ENCODE measurements at regions not wholly inside any gene's neighbourhood (a gene's known extent, or its start where the extent isn't known, plus 50 kb on each side); places are given as distances from the start of the nearest gene placed in this dataset.
"Not testable (repeated sequence)": the region's sequence is repeated elsewhere in the genome, so short reads cannot be mapped to it uniquely, and the experiment has no call there.

DNA sequence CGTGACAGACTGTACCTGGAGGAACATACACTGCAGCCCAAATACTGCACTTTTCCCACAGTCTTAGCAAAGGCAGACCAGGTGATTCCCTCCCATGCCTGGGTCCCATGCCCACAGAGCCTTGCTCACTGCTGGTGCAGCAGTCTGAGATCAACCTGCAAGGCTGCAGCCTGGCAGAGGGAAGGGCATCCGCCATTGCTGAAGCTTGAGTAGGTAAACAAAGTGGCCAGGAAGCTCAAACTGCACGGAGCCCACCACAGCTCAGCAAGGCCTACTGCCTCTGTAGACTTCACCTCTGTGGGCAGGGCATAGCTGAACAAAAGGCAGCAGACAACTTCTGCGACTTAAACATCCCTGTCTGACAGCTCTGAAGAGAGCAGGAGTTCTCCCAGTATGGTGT is 597.8 kb upstream of the MBL2 start:
- no peak overlapping the region for H3K27ac Mint-ChIP-seq
- H3K4me1 Mint-ChIP-seq (ENCODE audit: low read depth), result no peaks in the 10 kb centered on the region
- peaks cover 44% of the 10 kb centered on the region for H3K9me3 Mint-ChIP-seq
- no peak for DNase-seq
- H3K36me3 Mint-ChIP-seq (ENCODE audit: low read depth), result no peaks in the 10 kb centered on the region
- H3K27me3 Mint-ChIP-seq (ENCODE audit: insufficient read depth), result peaks cover 2% of the 10 kb centered on the region; the same call in 1 of the 2 replicates
- no peak overlapping the region for H3K4me3 Mint-ChIP-seq
- TF ChIP-seq, protein P1, sequence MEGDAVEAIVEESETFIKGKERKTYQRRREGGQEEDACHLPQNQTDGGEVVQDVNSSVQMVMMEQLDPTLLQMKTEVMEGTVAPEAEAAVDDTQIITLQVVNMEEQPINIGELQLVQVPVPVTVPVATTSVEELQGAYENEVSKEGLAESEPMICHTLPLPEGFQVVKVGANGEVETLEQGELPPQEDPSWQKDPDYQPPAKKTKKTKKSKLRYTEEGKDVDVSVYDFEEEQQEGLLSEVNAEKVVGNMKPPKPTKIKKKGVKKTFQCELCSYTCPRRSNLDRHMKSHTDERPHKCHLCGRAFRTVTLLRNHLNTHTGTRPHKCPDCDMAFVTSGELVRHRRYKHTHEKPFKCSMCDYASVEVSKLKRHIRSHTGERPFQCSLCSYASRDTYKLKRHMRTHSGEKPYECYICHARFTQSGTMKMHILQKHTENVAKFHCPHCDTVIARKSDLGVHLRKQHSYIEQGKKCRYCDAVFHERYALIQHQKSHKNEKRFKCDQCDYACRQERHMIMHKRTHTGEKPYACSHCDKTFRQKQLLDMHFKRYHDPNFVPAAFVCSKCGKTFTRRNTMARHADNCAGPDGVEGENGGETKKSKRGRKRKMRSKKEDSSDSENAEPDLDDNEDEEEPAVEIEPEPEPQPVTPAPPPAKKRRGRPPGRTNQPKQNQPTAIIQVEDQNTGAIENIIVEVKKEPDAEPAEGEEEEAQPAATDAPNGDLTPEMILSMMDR (IDR thresholded peaks at IDR 0.05), result no peak

DNA sequence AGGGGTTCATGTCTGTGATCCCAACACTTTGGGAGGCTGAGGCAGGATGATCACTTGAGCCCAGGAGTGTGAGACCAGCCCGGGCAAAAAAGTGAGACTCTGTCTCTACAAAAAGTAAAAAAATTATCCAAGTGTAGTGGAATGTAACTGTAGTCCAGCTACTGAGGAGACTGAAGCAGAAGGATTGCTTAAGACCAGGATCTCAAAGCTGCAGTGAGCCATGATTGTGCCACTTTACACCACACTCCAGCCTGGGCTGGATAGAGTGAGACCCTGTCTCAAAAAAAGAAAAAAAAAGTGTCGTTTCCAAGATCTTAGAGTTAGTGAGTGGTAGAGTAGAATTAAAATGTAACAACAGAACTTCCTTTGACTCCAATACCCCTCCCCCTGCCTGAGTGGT is 589.4 kb upstream of the MBL2 start:
- Mint-ChIP-seq H3K4me1 (ENCODE audit: low read depth) (no peaks in the 10 kb centered on the region), H3K4me3 (no peak overlapping the region), H3K36me3 (ENCODE audit: low read depth) (no peaks in the 10 kb centered on the region), H3K27me3 (ENCODE audit: insufficient read depth) (no peaks in the 10 kb centered on the region; the same call in 1 of the 2 replicates), H3K27ac (no peak overlapping the region), H3K9me3 (peaks cover 27% of the 10 kb centered on the region)
- TF ChIP-seq, protein P1 (IDR thresholded peaks at IDR 0.05), result no peak
- no peak for DNase-seq

DNA sequence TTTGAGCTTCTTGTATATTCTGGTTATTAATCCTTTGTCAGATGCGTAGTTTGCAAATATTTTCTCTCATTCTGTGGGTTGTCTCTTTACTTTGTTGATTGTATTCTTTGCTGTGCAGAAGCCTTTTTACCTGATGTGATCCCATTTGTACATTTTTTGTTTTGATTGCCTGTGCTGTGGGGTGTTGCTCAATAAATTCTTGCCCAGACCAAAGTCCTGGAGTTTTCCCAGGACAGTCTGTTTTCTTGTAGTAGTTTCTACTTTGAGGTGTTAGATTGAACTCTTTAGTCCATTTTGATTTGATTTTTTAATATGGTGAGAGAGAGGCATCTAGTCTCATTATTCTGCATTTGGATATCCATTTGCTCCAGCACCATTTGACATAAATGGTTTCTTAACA is 588.7 kb upstream of the MBL2 start:
- no peaks in the 10 kb centered on the region; the same call in 1 of the 2 replicates for H3K27me3 Mint-ChIP-seq (ENCODE audit: insufficient read depth)
- no peaks in the 10 kb centered on the region for H3K36me3 Mint-ChIP-seq (ENCODE audit: low read depth)
- TF ChIP-seq, protein P1 (IDR thresholded peaks at IDR 0.05), result no peak
- no peaks in the 10 kb centered on the region for H3K4me1 Mint-ChIP-seq (ENCODE audit: low read depth)
- peaks cover 27% of the 10 kb centered on the region for H3K9me3 Mint-ChIP-seq
- H3K4me3 Mint-ChIP-seq, result no peak overlapping the region
- no peak overlapping the region for H3K27ac Mint-ChIP-seq
- DNase-seq, result no peak

DNA sequence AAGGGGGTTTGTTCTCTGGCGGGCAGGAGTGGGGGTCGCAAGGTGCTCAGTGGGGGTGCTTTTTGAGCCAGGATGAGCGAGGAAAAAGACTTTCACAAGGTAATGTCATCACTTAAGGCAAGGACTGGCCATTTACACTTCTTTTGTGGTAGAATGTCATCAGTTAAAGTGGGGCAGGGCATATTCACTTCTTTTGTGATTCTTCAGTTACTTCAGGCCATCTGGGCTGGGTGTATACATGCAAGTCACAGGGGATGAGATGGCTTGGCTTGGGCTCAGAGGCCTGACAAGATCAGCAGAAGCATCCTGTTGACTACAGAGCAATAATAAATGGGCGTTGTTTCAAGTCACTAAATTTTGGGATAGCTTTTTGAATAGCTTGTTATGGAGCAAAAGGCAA is 586.4 kb upstream of the MBL2 start:
- not testable (repeated sequence) for H3K4me1 Mint-ChIP-seq (ENCODE audit: low read depth)

DNA sequence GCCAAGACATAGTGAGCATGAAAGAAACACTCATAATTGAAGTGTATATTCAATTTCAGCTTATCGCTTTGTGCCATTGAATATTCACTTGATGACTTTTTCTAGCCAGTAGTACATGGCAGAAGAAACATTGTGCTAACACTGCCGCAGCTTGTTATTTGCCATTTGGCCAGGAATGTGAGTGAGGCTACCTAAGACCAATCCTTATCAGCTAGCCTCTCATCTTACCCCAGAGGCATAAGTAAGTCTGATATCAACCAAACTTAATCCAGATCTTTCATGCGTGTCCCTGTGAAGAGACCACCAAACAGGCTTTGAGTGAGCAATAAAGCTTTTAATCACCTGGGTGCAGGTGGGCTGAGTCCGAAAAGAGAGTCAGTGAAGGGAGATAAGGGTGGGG is 586.0 kb upstream of the MBL2 start:
- no peak for DNase-seq
- Mint-ChIP-seq H3K4me1 (ENCODE audit: low read depth) (no peaks in the 10 kb centered on the region), H3K27me3 (ENCODE audit: insufficient read depth) (no peaks in the 10 kb centered on the region; the same call in 1 of the 2 replicates), H3K36me3 (ENCODE audit: low read depth) (no peaks in the 10 kb centered on the region), H3K9me3 (peaks cover 38% of the 10 kb centered on the region), H3K27ac (no peak overlapping the region), H3K4me3 (no peak overlapping the region)
- TF ChIP-seq, protein P1 (IDR thresholded peaks at IDR 0.05), result no peak

More for the DNA sequence above, 586.4 kb upstream of the MBL2 start:
- not testable (repeated sequence) for H3K36me3 Mint-ChIP-seq (ENCODE audit: low read depth); H3K4me3 Mint-ChIP-seq; H3K27me3 Mint-ChIP-seq (ENCODE audit: insufficient read depth); H3K27ac Mint-ChIP-seq; DNase-seq
- H3K9me3 Mint-ChIP-seq, result peaks cover 37% of the 10 kb centered on the region

DNA sequence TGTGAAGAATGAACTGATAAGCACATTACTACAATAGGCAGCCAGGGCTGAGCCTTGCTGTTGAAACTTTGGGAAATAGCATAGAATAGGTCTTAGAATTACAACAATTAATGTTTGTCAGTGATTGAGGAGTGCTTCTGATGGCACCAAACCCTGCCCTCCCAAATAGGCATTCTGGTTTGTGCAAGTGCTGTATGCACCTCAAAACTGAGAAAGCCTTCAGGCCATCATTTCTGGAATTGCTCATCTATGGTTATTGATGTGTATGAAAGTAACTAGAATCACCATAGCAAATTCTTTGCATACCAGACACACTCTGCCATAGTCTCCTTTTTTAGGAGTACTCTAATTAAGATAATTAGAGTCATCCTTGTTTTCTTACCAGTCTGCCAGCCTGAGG is 585.0 kb upstream of the MBL2 start:
- DNase-seq, result no peak
- no peak overlapping the region for H3K27ac Mint-ChIP-seq

More for the DNA sequence above, 585.0 kb upstream of the MBL2 start:
- peaks cover 36% of the 10 kb centered on the region for H3K9me3 Mint-ChIP-seq
- H3K36me3 Mint-ChIP-seq (ENCODE audit: low read depth), result no peaks in the 10 kb centered on the region
- H3K4me3 Mint-ChIP-seq, result no peak overlapping the region
- TF ChIP-seq, protein P1 (IDR thresholded peaks at IDR 0.05), result no peak
- no peaks in the 10 kb centered on the region; the same call in 1 of the 2 replicates for H3K27me3 Mint-ChIP-seq (ENCODE audit: insufficient read depth)
- no peaks in the 10 kb centered on the region for H3K4me1 Mint-ChIP-seq (ENCODE audit: low read depth)

All from HFFc6 (cell line).